NCI-H1105 treated with DMSO at 0.1 percent for 48 hours (cell line): ENCODE measurements at regions not wholly inside any gene's neighbourhood (a gene's known extent, or its start where the extent isn't known, plus 50 kb on each side); places are given as distances from the start of the nearest gene placed in this dataset.
"Not testable (repeated sequence)": the region's sequence is repeated elsewhere in the genome, so short reads cannot be mapped to it uniquely, and the experiment has no call there.

Experiments used
- DNase-seq: peaks from one replicate; lab custom pipeline; 2025; lab: John Stamatoyannopoulos, UW

GRCh38 chr13:63840551-63841421 lies 2425.1 kb upstream of the PCDH20 start:
- DNase-seq, result no peak

- no peak for DNase-seq
Observed at GRCh38 chr13:63838366-63839110, 2422.9 kb upstream of the PCDH20 start.

- DNase-seq, result not testable (repeated sequence)
Observed at GRCh38 chr13:63837701-63838100, 2422.1 kb upstream of the PCDH20 start.

- DNase-seq, result not testable (repeated sequence)
Observed at GRCh38 chr13:63829609-63830008, 2414.0 kb upstream of the PCDH20 start.

GRCh38 chr13:63821785-63822184 lies 2406.1 kb upstream of the PCDH20 start:
- not testable (repeated sequence) for DNase-seq

GRCh38 chr13:63811428-63812004 lies 2395.9 kb upstream of the PCDH20 start:
- not testable (repeated sequence) for DNase-seq

- not testable (repeated sequence) for DNase-seq
Observed at GRCh38 chr13:63791134-63791533, 2375.5 kb upstream of the PCDH20 start.

GRCh38 chr13:63774133-63774532 lies 2358.5 kb upstream of the PCDH20 start:
- no peak for DNase-seq

- DNase-seq, result no peak
Observed at GRCh38 chr13:63773476-63773875, 2357.8 kb upstream of the PCDH20 start.

GRCh38 chr13:63757683-63758082 lies 2342.0 kb upstream of the PCDH20 start:
- DNase-seq, result not testable (repeated sequence)

GRCh38 chr13:63749857-63750256 lies 2334.2 kb upstream of the PCDH20 start:
- DNase-seq, result not testable (repeated sequence)

- DNase-seq, result not testable (repeated sequence)
Observed at GRCh38 chr13:63741814-63742101, 2326.1 kb upstream of the PCDH20 start.

- no peak for DNase-seq
Observed at GRCh38 chr13:63741029-63741813, 2325.6 kb upstream of the PCDH20 start.

GRCh38 chr13:63739112-63739735 lies 2323.6 kb upstream of the PCDH20 start:
- DNase-seq, result not testable (repeated sequence)

- DNase-seq, result no peak
Observed at GRCh38 chr13:63737418-63737817, 2321.8 kb upstream of the PCDH20 start.

- no peak for DNase-seq
Observed at GRCh38 chr13:63731896-63732295, 2316.2 kb upstream of the PCDH20 start.

- DNase-seq, result not testable (repeated sequence)
Observed at GRCh38 chr13:63712159-63712558, 2296.5 kb upstream of the PCDH20 start.

- no peak for DNase-seq
Observed at GRCh38 chr13:63706751-63707150, 2291.1 kb upstream of the PCDH20 start.

- no peak for DNase-seq
Observed at GRCh38 chr13:63704521-63704920, 2288.9 kb upstream of the PCDH20 start.

- DNase-seq, result no peak
Observed at GRCh38 chr13:63700350-63700749, 2284.7 kb upstream of the PCDH20 start.

GRCh38 chr13:63699948-63700347 lies 2284.3 kb upstream of the PCDH20 start:
- no peak for DNase-seq

- DNase-seq, result no peak
Observed at GRCh38 chr13:63696055-63696454, 2280.4 kb upstream of the PCDH20 start.
